GM12872 (cell line): ENCODE measurements at regions not wholly inside any gene's neighbourhood (a gene's known extent, or its start where the extent isn't known, plus 50 kb on each side); places are given as distances from the start of the nearest gene placed in this dataset.

Experiments used
- TF ChIP-seq, protein P1 (sequence below): IDR thresholded peaks from 3 replicates; pipeline ENCODE4 v1.5.1; 2011; ENCODE audit warnings: low read depth, mild to moderate bottlenecking, low read length, moderate library complexity; ENCODE audit not compliant: insufficient read depth

- TF ChIP-seq, protein P1, sequence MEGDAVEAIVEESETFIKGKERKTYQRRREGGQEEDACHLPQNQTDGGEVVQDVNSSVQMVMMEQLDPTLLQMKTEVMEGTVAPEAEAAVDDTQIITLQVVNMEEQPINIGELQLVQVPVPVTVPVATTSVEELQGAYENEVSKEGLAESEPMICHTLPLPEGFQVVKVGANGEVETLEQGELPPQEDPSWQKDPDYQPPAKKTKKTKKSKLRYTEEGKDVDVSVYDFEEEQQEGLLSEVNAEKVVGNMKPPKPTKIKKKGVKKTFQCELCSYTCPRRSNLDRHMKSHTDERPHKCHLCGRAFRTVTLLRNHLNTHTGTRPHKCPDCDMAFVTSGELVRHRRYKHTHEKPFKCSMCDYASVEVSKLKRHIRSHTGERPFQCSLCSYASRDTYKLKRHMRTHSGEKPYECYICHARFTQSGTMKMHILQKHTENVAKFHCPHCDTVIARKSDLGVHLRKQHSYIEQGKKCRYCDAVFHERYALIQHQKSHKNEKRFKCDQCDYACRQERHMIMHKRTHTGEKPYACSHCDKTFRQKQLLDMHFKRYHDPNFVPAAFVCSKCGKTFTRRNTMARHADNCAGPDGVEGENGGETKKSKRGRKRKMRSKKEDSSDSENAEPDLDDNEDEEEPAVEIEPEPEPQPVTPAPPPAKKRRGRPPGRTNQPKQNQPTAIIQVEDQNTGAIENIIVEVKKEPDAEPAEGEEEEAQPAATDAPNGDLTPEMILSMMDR, result no peak
Measured at GRCh38 chr10:113348694-113349093, 204.2 kb upstream of the HABP2 start.

DNA sequence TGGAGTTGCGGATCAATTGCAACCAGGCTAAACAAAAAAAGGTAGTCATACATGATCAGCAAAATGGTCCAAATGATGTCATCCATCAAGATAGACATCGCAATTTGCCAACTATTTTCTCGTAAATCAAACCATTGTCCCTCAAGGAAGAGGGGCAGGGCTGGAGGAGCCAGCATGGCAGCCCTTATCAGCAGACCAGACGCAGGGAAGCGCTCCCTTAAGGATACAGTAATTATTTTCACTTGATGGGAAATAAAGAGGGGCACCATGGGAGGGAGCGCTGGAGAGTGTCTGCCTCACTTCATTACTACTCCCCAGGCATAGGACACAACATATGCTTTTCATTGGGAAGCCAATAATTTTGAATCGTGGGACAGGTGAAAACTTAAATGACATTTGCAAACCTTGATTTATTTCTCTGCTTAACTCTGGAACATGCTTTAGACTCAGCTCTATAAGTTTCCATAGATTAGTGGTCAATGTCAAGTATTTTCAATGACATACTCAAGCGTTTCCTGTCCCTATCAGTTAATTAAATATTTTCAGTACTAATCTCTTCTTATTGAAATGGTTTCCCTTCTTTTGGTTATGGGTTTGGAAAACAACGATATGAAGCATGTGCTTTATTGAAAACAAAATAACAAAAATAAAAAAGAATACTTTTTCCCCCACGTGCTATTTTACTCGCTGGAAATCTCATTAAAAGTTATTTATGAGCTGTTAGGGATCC lies 202.4 kb upstream of the HABP2 start:
- TF ChIP-seq, protein P1, result no peak

- TF ChIP-seq, protein P1, result no peak
Measured at GRCh38 chr10:113354711-113355110, 198.1 kb upstream of the HABP2 start.

GRCh38 chr10:113356794-113357680 lies 195.8 kb upstream of the HABP2 start:
- TF ChIP-seq, protein P1, result no peak

- TF ChIP-seq, protein P1, result no peak
Measured at GRCh38 chr10:113357681-113358300, 195.1 kb upstream of the HABP2 start.

GRCh38 chr10:113359655-113360054 lies 193.2 kb upstream of the HABP2 start:
- TF ChIP-seq, protein P1, result no peak

DNA sequence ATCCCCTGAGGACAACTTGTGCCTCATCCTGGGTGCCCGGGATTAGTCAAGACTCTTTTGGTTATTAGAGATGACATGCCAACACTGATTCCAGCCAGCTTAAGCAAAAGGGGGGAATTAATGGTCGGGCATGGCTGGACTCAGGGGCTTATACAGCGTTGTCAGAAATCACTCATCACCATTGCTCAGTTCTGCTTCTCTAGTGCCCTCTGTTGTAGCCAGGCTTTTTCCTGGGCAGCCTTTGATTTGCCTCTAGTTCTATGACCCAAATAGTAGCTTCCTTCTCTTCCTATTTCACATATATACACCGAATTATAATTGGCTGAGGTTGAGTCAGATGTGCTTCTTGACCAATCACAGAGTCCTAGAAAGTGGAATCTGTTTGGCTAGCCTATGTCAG lies 192.0 kb upstream of the HABP2 start:
- TF ChIP-seq, protein P1, result no peak
